HFFc6 (cell line): ENCODE measurements at regions not wholly inside any gene's neighbourhood (a gene's known extent, or its start where the extent isn't known, plus 50 kb on each side); places are given as distances from the start of the nearest gene placed in this dataset.

Experiments
- DNase-seq: peaks from one replicate; pipeline ENCODE4 v3.0.0-alpha.2; 2018
- H3K27ac Mint-ChIP-seq: 2 replicates; pipeline ENCODE4 v1.8.0; 2020; ENCODE audit warnings: mild to moderate bottlenecking, mixed read lengths
- H3K27me3 Mint-ChIP-seq: 2 replicates; pipeline ENCODE4 v1.8.0; 2021; ENCODE audit warnings: mild to moderate bottlenecking, moderate library complexity, mixed read lengths; ENCODE audit not compliant: insufficient read depth
- H3K36me3 Mint-ChIP-seq: 2 replicates; pipeline ENCODE4 v1.8.0; 2021; ENCODE audit warnings: low read depth, mixed read lengths
- H3K4me1 Mint-ChIP-seq: 2 replicates; pipeline ENCODE4 v1.8.0; 2020; ENCODE audit warnings: low read depth, mixed read lengths
- H3K4me3 Mint-ChIP-seq: 2 replicates; pipeline ENCODE4 v1.8.0; 2020; ENCODE audit warnings: mild to moderate bottlenecking, moderate library complexity, mixed read lengths
- H3K9me3 Mint-ChIP-seq: 2 replicates; pipeline ENCODE4 v1.8.0; 2020; ENCODE audit warnings: mild to moderate bottlenecking, mixed read lengths
- CTCF ChIP-seq: fragments of 200-600 bp; sonication (generic); IDR thresholded peaks from 2 replicates; pipeline ENCODE4 v1.5.0; 2021; ENCODE audit warnings: antibody characterized with exemption, mild to moderate bottlenecking

- Mint-ChIP-seq H3K4me1 (peaks cover 18% of the 10 kb centered on the region), H3K27ac (peak overlapping the region; percentile 70), H3K4me3 (peak overlapping the region; percentile 29), H3K27me3 (no peaks in the 10 kb centered on the region; the same call in none of the 2 replicates), H3K9me3 (no peaks in the 10 kb centered on the region), H3K36me3 (no peaks in the 10 kb centered on the region)
- DNase-seq = peak; percentile 47
- TF ChIP-seq CTCF = no peak
Observed at GRCh38 chr12:11482955-11483354, 87.6 kb upstream of the PRB2 start.

GRCh38 chr12:11486623-11487444 lies 91.5 kb upstream of the PRB2 start:
- H3K9me3 Mint-ChIP-seq = no peaks in the 10 kb centered on the region
- DNase-seq = peak; percentile 83
- H3K27ac Mint-ChIP-seq = peak overlapping the region; percentile 23; the same call in 1 of the 2 replicates
- no peaks in the 10 kb centered on the region for H3K36me3 Mint-ChIP-seq
- TF ChIP-seq CTCF = peak; percentile 99
- H3K4me3 Mint-ChIP-seq = peak overlapping the region; percentile 38
- peaks cover 4% of the 10 kb centered on the region for H3K27me3 Mint-ChIP-seq
- peaks cover 18% of the 10 kb centered on the region for H3K4me1 Mint-ChIP-seq

GRCh38 chr12:11496157-11496851 lies 100.9 kb upstream of the PRB2 start:
- DNase-seq = no peak
- Mint-ChIP-seq H3K4me1 (no peaks in the 10 kb centered on the region), H3K36me3 (peaks cover 5% of the 10 kb centered on the region), H3K4me3 (no peak overlapping the region), H3K9me3 (peaks cover 8% of the 10 kb centered on the region), H3K27ac (no peak overlapping the region), H3K27me3 (peaks cover 9% of the 10 kb centered on the region)
- TF ChIP-seq CTCF = no peak

GRCh38 chr12:11497438-11497837 lies 102.1 kb upstream of the PRB2 start:
- H3K9me3 Mint-ChIP-seq = peaks cover 11% of the 10 kb centered on the region
- TF ChIP-seq CTCF = no peak
- no peak for DNase-seq
- H3K4me3 Mint-ChIP-seq = no peak overlapping the region
- peaks cover 5% of the 10 kb centered on the region for H3K27me3 Mint-ChIP-seq
- H3K36me3 Mint-ChIP-seq = peaks cover 8% of the 10 kb centered on the region
- H3K4me1 Mint-ChIP-seq = no peaks in the 10 kb centered on the region
- H3K27ac Mint-ChIP-seq = no peak overlapping the region

GRCh38 chr12:11497995-11498394 lies 102.6 kb upstream of the PRB2 start:
- no peak for TF ChIP-seq CTCF
- no peak overlapping the region for H3K4me3 Mint-ChIP-seq
- H3K4me1 Mint-ChIP-seq = no peaks in the 10 kb centered on the region
- DNase-seq = no peak
- peaks cover 11% of the 10 kb centered on the region for H3K9me3 Mint-ChIP-seq
- H3K36me3 Mint-ChIP-seq = peaks cover 8% of the 10 kb centered on the region
- H3K27me3 Mint-ChIP-seq = peaks cover 5% of the 10 kb centered on the region
- no peak overlapping the region for H3K27ac Mint-ChIP-seq
